Activated T-cell treated with anti-CD3 and anti-CD28 coated beads, Interleukin-2, amount 50 U/mL, for 72 hours (primary cell): ENCODE measurements at regions not wholly inside any gene's neighbourhood (a gene's known extent, or its start where the extent isn't known, plus 50 kb on each side); places are given as distances from the start of the nearest gene placed in this dataset.
"Not testable (repeated sequence)": the region's sequence is repeated elsewhere in the genome, so short reads cannot be mapped to it uniquely, and the experiment has no call there.

Experiments used
- ATAC-seq, 2 donors: fragments of 150-1000 bp; cut with Tn5 transposase; replicated peaks in 1 of 2; 2 replicates each; pipeline ENCODE4 v1.10.0; 2021; ENCODE audit warnings: moderate library complexity in 2 of 2, mild to moderate bottlenecking in 1 of 2
- DNase-seq, 2 donors: peaks; one replicate each; pipeline ENCODE4 v3.0.0; 2021 to 2022; ENCODE audit warnings: mixed read lengths in 1 of 2
- H3K27ac Mint-ChIP-seq: one replicate; pipeline ENCODE4 v1.8.0; 2022; ENCODE audit warnings: mild to moderate bottlenecking, moderate library complexity, mixed read lengths
- H3K27me3 Mint-ChIP-seq: one replicate; pipeline ENCODE4 v1.8.0; 2022; ENCODE audit warnings: low read depth, mixed read lengths
- H3K36me3 Mint-ChIP-seq, 2 donors: one replicate each; pipeline ENCODE4 v1.8.0; 2022; ENCODE audit warnings: mixed read lengths in 2 of 2, mild to moderate bottlenecking in 1 of 2; ENCODE audit not compliant: insufficient read depth in 2 of 2
- H3K4me1 Mint-ChIP-seq: one replicate; pipeline ENCODE4 v1.8.0; 2022; ENCODE audit warnings: low read depth, mixed read lengths
- H3K4me3 Mint-ChIP-seq, 2 donors: one replicate each; pipeline ENCODE4 v1.8.0; 2022; ENCODE audit warnings: mild to moderate bottlenecking in 2 of 2, mixed read lengths in 2 of 2, moderate library complexity in 2 of 2
- H3K9me3 Mint-ChIP-seq, 2 donors: one replicate each; pipeline ENCODE4 v1.8.0; 2022; ENCODE audit warnings: mixed read lengths in 2 of 2

GRCh38 chr20:51125780-51126179 is 102.9 kb upstream of the KCNG1 start:
- ATAC-seq (no peak), DNase-seq (no peak)
- H3K27me3 Mint-ChIP-seq: peaks cover 68% of the 10 kb centered on the region
- no peaks in the 10 kb centered on the region for H3K36me3 Mint-ChIP-seq
- H3K9me3 Mint-ChIP-seq: no peaks in the 10 kb centered on the region
- peaks cover 33% of the 10 kb centered on the region for H3K4me1 Mint-ChIP-seq
- H3K4me3 Mint-ChIP-seq: no peak overlapping the region
- H3K27ac Mint-ChIP-seq: no peak overlapping the region

DNA sequence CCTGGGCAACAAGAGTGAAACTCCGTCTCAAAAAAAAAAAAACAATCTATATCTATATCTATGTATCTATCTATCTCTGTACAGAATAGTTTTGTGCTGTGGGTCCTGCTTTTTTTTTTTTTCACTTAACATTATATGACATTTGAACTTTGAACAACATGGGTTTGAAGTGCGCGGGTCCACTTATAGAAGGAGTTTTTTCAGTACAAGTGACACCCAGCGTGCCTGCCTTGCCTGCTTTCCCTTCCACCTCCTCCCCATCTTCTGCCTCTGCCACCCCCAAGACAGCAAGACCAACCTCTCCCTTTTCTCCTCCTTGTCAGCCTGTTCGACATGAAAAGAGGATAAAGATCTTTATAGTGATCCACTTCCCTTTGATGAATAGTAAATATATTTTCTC is 102.2 kb upstream of the KCNG1 start:
- Mint-ChIP-seq H3K27me3 (peaks cover 67% of the 10 kb centered on the region), H3K27ac (no peak overlapping the region), H3K4me3 (no peak overlapping the region), H3K36me3 (no peaks in the 10 kb centered on the region), H3K9me3 (no peaks in the 10 kb centered on the region), H3K4me1 (peaks cover 33% of the 10 kb centered on the region)
- no peak for DNase-seq
- ATAC-seq: no peak

DNA sequence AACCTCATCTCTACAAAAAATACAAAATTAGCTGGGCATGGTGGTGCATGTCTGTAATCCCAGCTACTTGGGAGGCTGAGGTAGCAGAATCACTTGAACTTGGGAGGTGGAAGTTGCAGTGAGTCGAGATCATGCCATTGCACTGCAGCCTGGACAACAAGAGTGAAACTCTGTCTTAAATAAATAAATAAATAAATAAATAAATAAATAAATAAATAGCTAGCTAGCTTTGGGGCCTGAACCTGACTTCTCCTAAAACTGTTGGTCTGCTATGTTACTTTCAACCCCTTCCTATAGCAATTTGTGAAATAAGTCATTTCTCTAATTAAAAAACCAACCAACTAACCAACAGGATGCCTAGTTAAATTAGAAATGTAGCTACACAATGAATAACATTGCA is 101.0 kb upstream of the KCNG1 start:
- ATAC-seq, H3K4me3 Mint-ChIP-seq, DNase-seq, H3K36me3 Mint-ChIP-seq, H3K27ac Mint-ChIP-seq, H3K9me3 Mint-ChIP-seq: not testable (repeated sequence)
- H3K4me1 Mint-ChIP-seq: peaks cover 32% of the 10 kb centered on the region
- H3K27me3 Mint-ChIP-seq: peaks cover 69% of the 10 kb centered on the region

- Mint-ChIP-seq H3K36me3 (no peaks in the 10 kb centered on the region), H3K9me3 (no peaks in the 10 kb centered on the region), H3K4me3 (peak overlapping the region; percentile 18 to 23), H3K27me3 (peaks cover 67% of the 10 kb centered on the region), H3K27ac (no peak overlapping the region), H3K4me1 (peaks cover 24% of the 10 kb centered on the region)
- ATAC-seq (peak; percentile 89 to 90), DNase-seq (peak; percentile 24 to 41)
Observed at GRCh38 chr20:51122931-51123658, 100.2 kb upstream of the KCNG1 start.

DNA sequence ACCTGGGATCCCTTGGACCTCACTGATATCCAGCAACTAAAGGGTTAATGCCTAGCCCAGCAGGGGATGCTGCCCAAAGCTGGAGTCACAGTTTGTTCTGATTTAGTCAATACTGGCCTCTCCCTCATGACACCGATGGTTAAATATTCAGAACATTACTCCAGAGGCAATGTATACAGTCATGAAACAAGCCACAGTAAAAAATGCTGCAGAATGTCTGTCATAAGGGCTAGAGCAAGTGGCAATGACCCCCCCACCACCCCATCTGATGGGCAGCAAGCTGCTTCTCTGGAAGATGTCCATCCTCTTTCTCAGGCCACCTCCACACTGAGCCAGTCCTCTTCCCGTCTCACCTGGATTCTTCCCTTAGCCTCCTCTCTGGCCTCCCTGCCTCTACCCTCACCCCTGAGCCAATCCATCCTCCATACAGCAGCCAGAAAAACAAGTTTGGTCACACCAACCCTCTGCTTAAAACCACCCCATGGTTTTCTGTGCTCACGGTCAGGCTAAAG is 99.0 kb upstream of the KCNG1 start:
- Mint-ChIP-seq H3K36me3 (no peaks in the 10 kb centered on the region), H3K27ac (no peak overlapping the region), H3K4me3 (peak overlapping the region; percentile 18 to 23), H3K4me1 (peaks cover 18% of the 10 kb centered on the region), H3K27me3 (peaks cover 59% of the 10 kb centered on the region), H3K9me3 (no peaks in the 10 kb centered on the region)
- peak in 1 of 2 donors; percentile 9 for DNase-seq
- peak; percentile 24 to 55 for ATAC-seq

- no peaks in the 10 kb centered on the region for H3K9me3 Mint-ChIP-seq
- H3K27me3 Mint-ChIP-seq: peaks cover 52% of the 10 kb centered on the region
- H3K4me3 Mint-ChIP-seq: no peak overlapping the region
- H3K27ac Mint-ChIP-seq: no peak overlapping the region
- DNase-seq: no peak
- H3K36me3 Mint-ChIP-seq: no peaks in the 10 kb centered on the region
- peaks cover 18% of the 10 kb centered on the region for H3K4me1 Mint-ChIP-seq
- ATAC-seq: no peak
Observed at GRCh38 chr20:51121272-51121671, 98.4 kb upstream of the KCNG1 start.

DNA sequence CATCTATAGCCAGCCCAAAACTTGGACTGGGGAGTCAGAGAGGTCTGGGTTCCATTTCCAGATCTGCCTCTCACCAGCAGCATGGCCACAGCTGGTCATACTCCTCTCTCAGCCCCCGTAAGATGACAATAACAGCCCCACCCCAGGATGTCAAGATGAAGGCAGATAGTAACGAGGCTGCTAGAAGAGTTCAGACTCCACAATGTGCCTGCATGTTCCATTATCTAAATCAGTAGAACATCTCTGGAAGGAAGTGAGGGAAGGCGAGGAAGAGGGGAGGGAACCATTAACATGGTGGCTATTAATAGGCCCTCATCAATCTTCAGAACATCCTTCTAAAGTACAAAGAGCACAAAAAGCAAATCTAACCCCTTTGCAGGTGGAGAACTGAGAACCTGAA is 98.0 kb upstream of the KCNG1 start:
- H3K9me3 Mint-ChIP-seq: no peaks in the 10 kb centered on the region
- H3K27ac Mint-ChIP-seq: no peak overlapping the region
- no peak overlapping the region for H3K4me3 Mint-ChIP-seq
- H3K27me3 Mint-ChIP-seq: peaks cover 49% of the 10 kb centered on the region
- peaks cover 18% of the 10 kb centered on the region for H3K4me1 Mint-ChIP-seq
- no peaks in the 10 kb centered on the region for H3K36me3 Mint-ChIP-seq
- ATAC-seq (no peak), DNase-seq (no peak)

DNA sequence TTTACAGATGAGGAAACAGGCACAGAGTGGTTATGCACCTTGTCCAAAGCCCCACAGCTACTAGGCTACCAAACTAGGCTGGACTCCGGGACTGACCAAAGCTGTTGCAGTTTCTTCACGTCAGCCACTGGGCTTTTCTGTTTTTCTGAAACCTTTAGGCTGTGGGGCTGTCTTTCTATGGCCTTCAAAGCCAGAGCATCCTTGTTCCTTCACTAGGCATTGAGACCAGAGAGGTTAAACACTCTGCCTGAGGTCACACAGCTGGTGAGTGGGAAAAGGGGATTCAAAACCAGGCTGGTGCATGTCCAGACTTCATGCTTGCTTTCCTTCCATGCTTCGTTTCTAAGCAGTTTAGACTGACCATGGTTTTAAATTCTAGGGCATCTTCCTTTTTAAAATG is 97.5 kb upstream of the KCNG1 start:
- Mint-ChIP-seq H3K27me3 (peaks cover 45% of the 10 kb centered on the region), H3K27ac (no peak overlapping the region), H3K9me3 (no peaks in the 10 kb centered on the region), H3K4me1 (peaks cover 18% of the 10 kb centered on the region), H3K36me3 (no peaks in the 10 kb centered on the region), H3K4me3 (no peak overlapping the region)
- no peak for DNase-seq
- no peak for ATAC-seq

DNA sequence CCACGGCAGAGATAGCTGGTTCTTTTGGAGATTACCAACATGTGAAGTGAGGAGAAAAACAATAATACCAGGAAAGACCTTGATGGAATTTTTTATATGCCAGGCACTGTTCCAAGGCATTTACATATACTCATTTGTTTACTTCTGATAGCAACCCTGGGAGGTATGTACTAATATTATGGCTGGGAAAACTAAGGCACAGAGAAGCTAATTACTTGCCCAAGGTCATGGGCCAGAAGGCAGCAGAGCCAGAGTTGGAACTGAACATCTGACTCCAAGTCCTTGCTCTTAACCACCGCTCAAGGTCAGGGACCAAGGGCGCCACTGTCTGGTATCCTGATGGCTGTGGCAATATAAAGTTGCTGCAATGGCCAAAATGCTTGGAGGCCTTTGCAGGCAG is 97.0 kb upstream of the KCNG1 start:
- H3K4me3 Mint-ChIP-seq: no peak overlapping the region
- no peaks in the 10 kb centered on the region for H3K9me3 Mint-ChIP-seq
- ATAC-seq: no peak
- H3K4me1 Mint-ChIP-seq: peaks cover 18% of the 10 kb centered on the region
- H3K36me3 Mint-ChIP-seq: no peaks in the 10 kb centered on the region
- no peak for DNase-seq
- H3K27me3 Mint-ChIP-seq: peaks cover 39% of the 10 kb centered on the region
- H3K27ac Mint-ChIP-seq: no peak overlapping the region

DNA sequence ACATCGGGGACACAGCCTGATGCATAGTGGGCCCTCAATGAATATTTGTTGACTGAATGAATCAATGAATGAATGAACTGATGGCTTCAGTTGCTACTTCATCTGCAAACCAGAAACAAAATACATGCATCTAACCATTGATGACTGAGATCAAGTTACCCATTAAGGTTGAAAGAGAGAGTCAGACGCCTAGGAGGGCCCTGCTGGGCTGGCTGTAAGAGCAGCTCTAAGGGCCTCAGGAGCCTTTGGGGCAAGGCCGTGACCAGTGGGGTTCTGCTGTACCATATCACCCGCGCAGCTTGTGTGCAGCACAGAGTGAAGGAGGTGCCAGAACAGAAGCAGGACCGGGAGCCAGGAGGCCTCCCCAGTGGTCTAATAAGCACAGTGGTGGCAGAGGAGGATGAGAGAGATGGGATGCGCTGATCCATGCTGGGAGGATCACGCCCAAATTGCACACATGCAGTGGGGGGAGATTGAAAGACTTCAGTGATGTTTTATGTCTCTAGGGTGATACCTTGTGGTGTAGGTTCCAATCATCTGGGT is 96.1 kb upstream of the KCNG1 start:
- H3K27ac Mint-ChIP-seq: no peak overlapping the region
- no peaks in the 10 kb centered on the region for H3K36me3 Mint-ChIP-seq
- no peak overlapping the region for H3K4me3 Mint-ChIP-seq
- no peaks in the 10 kb centered on the region for H3K9me3 Mint-ChIP-seq
- ATAC-seq: no peak
- peaks cover 37% of the 10 kb centered on the region for H3K27me3 Mint-ChIP-seq
- H3K4me1 Mint-ChIP-seq: peaks cover 18% of the 10 kb centered on the region
- DNase-seq: no peak

- Mint-ChIP-seq H3K36me3 (no peaks in the 10 kb centered on the region), H3K4me1 (peaks cover 14% of the 10 kb centered on the region), H3K4me3 (no peak overlapping the region), H3K27me3 (peaks cover 37% of the 10 kb centered on the region), H3K9me3 (no peaks in the 10 kb centered on the region), H3K27ac (no peak overlapping the region)
- no peak for ATAC-seq
- DNase-seq: no peak
Observed at GRCh38 chr20:51118216-51118615, 95.3 kb upstream of the KCNG1 start.

DNA sequence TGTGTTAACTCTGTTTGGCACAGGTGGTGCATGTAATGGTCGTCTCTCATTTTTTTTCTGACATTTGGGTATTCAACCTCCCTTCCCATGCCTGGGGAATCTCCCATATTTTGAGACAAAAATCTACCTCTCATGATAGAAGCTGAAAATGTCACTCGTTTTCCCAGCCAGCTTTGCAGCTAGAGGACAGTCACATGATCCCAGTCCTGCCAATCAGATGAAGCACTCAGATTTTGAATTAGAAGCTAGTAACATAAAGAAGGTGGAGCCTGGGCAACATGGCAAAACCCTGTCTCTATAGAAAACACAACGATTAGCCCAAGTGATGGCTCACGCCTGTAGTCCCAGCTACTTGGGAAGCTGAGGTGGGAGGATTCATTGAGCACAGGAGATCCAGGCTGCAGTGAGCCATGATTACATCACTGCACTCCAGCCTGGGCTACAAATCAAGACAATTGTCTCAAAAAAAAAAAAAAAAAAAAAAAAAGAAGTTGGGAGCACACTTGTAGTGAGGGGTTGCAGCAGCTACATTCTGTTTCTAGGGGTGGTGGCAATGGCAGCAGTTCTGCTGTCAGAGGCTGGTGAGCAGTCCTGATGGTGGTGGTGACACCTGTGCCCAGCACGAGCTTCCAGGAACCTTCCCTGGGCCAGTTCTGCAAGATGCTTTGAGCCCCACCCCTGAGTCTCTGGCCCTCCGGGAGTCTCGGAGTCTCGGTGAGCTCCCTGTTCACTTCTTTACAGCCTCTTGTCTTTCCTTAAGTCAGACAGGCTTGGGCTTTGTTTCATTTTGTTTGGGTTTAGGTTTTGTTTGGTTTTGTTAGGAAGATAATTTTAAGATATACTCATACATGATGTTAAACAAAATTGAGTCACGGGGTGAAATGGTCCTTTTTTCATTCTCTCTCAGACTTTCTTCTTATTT is 94.1 kb upstream of the KCNG1 start:
- no peaks in the 10 kb centered on the region for H3K9me3 Mint-ChIP-seq
- no peak overlapping the region for H3K27ac Mint-ChIP-seq
- H3K27me3 Mint-ChIP-seq: peaks cover 31% of the 10 kb centered on the region
- DNase-seq (no peak), ATAC-seq (no peak)
- H3K4me3 Mint-ChIP-seq: no peak overlapping the region
- peaks cover 2% of the 10 kb centered on the region for H3K4me1 Mint-ChIP-seq
- no peaks in the 10 kb centered on the region for H3K36me3 Mint-ChIP-seq

DNA sequence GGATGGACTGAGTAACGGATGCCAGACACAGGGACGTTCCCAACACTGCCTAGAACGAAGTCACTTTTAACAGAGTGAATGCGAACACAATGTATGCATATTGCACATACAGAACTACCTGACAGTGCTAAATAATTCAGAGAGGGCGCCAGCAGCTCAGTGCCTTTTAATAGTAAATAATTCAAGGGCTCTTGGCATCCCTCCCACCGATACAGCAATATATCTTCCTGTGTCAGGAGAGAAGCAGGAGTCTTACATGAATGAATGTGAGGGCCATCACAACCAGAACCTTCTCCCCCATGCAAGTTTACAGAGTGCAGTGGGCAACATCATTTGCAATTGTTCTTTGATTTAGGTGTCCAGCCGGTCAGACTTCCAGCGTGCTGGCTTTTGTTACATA is 88.4 kb upstream of the KCNG1 start:
- no peak overlapping the region for H3K4me3 Mint-ChIP-seq
- DNase-seq (no peak), ATAC-seq (no peak)
- no peaks in the 10 kb centered on the region for H3K36me3 Mint-ChIP-seq
- H3K9me3 Mint-ChIP-seq: no peaks in the 10 kb centered on the region
- no peak overlapping the region for H3K27ac Mint-ChIP-seq
- H3K27me3 Mint-ChIP-seq: peaks cover 34% of the 10 kb centered on the region
- H3K4me1 Mint-ChIP-seq: no peaks in the 10 kb centered on the region
